ENCODE measurements at regions not wholly inside any gene's neighbourhood (a gene's known extent, or its start where the extent isn't known, plus 50 kb on each side); places are given as distances from the start of the nearest gene placed in this dataset.

DNA sequence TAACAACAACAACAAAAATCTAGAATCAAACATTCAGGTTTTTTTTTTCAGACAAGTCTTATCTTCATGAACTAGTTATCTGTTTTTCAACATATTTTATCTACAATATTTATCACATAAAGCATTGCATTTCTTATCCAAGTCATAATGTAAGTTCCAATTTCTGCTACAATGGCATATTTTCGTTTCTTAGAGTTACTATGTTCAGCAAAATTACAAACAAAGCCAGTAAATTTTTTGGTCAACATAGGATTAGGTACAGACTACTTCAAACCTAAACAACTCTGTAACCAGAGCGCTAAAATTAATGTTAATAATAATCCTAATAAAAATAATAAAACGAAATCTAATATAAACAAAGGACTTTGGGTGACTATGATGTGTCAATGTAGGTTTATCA is 165.4 kb upstream of the TACR3 start:
- TF ChIP-seq, protein P1, sequence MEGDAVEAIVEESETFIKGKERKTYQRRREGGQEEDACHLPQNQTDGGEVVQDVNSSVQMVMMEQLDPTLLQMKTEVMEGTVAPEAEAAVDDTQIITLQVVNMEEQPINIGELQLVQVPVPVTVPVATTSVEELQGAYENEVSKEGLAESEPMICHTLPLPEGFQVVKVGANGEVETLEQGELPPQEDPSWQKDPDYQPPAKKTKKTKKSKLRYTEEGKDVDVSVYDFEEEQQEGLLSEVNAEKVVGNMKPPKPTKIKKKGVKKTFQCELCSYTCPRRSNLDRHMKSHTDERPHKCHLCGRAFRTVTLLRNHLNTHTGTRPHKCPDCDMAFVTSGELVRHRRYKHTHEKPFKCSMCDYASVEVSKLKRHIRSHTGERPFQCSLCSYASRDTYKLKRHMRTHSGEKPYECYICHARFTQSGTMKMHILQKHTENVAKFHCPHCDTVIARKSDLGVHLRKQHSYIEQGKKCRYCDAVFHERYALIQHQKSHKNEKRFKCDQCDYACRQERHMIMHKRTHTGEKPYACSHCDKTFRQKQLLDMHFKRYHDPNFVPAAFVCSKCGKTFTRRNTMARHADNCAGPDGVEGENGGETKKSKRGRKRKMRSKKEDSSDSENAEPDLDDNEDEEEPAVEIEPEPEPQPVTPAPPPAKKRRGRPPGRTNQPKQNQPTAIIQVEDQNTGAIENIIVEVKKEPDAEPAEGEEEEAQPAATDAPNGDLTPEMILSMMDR (conservative IDR thresholded peaks at IDR 0.05; ENCODE audit: low read depth, low read length) = no peak
- no peak for TF ChIP-seq EZH2 (IDR thresholded peaks at IDR 0.05; ENCODE audit: low read length, unreplicated experiment)

All from PC-3 (cell line).